PC-9 (cell line): ENCODE measurements at regions not wholly inside any gene's neighbourhood (a gene's known extent, or its start where the extent isn't known, plus 50 kb on each side); places are given as distances from the start of the nearest gene placed in this dataset.

ENCODE experiments used
- EZH2 ChIP-seq: fragments of 200-600 bp; sonication (generic); IDR thresholded peaks from 2 replicates; pipeline ENCODE4 v1.8.0; 2017; ENCODE audit warnings: antibody characterized with exemption, low read depth
- TF ChIP-seq, protein P1 (sequence below): fragments of 200-600 bp; sonication (generic); conservative IDR thresholded peaks from 2 replicates; pipeline ENCODE4 v1.6.1; 2017; ENCODE audit warnings: mixed run types, antibody characterized with exemption, mild to moderate bottlenecking, moderate library complexity

DNA sequence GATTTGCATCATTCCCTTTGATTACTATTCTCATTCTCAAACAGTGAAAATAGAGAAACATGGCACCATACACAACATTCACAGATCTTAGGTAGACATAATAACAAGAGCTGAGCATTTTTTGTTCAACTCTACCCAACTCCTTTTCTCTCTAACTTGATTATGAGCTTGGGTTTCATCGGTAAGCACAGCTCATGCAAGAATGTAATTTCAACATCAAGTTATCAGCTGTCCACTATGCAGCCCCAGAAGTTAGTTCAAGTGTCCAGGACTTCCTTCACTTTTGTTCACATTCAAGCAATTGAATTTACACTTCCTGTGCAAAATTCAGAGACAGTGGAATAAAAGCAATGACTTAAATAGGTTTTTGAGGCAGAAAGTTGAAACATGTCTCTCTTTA, 297.7 kb upstream of the SASH1 start:
- no peak for TF ChIP-seq EZH2
- TF ChIP-seq, protein P1, sequence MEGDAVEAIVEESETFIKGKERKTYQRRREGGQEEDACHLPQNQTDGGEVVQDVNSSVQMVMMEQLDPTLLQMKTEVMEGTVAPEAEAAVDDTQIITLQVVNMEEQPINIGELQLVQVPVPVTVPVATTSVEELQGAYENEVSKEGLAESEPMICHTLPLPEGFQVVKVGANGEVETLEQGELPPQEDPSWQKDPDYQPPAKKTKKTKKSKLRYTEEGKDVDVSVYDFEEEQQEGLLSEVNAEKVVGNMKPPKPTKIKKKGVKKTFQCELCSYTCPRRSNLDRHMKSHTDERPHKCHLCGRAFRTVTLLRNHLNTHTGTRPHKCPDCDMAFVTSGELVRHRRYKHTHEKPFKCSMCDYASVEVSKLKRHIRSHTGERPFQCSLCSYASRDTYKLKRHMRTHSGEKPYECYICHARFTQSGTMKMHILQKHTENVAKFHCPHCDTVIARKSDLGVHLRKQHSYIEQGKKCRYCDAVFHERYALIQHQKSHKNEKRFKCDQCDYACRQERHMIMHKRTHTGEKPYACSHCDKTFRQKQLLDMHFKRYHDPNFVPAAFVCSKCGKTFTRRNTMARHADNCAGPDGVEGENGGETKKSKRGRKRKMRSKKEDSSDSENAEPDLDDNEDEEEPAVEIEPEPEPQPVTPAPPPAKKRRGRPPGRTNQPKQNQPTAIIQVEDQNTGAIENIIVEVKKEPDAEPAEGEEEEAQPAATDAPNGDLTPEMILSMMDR: no peak
